Stimulated activated CD4-positive, alpha-beta T cell treated with anti-CD3 and anti-CD28 coated beads, Interleukin-4, amount 100 ng/mL, for 1 hour (primary cell): ENCODE measurements at regions not wholly inside any gene's neighbourhood (a gene's known extent, or its start where the extent isn't known, plus 50 kb on each side); places are given as distances from the start of the nearest gene placed in this dataset.

ENCODE experiments used
- DNase-seq: peaks from one replicate; pipeline ENCODE4 v3.0.0-alpha.2; 2020

DNA sequence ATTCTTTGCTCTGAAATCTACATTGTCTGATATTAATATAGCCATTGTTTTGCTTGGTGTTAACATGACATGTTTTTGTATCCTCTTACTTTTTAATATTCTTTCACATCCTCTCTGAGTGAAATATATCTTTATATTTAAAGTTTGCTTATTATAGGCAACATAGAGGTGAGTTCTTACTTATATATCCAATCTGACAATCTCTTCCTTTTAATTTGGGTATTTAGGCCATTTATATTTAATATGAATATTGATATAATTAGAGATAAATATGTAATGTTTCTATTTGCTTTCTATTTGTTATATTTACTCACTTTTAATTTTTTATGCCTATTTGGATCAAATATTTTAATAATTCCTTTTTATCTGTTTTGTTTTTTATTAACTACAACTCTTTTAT is 554.1 kb upstream of the SALL1 start:
- DNase-seq, result no peak

DNA sequence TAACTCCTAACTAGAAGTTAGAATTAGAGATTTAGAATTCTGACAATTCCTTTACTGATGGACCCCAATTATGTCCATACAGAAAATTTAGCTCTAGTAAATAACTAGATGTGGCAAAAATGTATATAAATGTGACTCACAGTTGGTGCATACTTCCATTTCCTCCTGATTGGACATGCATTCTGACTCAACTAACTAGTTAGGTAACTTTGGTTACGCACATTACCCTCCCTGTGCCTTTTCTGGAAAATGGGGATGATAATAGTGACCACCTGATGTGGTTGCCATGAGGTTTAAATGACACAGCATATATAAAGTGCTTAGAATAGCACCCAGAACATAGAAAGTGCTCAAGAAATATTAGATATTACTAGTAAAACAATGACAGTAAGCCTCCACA is 550.0 kb upstream of the SALL1 start:
- DNase-seq, result no peak

DNA sequence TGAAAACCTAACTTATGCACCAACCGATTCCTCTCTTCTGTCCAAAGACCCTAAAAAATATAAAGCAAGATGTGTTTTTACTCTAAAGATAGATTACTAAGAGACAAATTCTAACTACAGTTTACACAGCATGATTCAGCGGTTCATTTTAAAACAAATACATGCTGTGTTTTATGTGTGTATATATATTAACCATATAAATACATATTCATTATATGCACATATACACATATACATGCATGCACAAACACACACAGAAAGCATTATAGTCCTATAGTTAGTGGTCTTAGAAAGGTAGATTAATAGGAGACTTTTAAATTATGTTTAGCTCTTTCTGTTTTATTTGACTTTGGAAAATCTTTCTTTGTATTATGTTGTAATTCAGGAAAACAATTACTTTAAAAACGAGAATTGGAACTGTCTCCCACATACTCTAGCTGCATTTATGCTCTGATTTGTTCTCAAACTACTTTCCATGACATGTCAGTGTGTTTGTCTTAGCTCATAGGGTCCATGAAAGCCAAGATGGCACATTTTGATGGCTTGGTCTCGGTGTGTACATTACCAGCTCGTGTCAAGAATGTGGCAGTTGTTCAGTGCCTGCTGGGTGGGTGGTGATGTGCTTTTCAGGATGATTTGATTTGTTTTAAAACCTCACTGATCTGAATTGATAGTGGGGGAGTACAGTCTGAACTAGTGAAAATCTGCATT is 548.8 kb upstream of the SALL1 start:
- no peak for DNase-seq

DNA sequence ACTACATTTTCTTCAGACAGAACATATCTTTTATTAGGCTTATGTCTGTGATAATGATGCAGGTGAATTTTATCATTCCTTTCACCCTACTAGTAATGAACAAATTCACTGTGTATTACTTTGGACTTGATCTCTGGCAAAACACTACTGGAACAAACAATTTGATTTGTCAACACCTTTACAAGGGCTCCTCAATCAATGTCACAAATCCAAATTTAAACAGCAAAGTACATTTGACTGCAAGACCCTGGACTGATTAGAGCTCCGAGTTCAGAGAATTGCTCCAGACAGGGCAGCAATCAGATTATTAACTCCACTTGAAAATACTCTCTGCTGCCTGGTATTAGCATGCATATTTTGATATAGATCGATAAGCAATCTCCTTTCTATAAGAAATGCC is 547.6 kb upstream of the SALL1 start:
- DNase-seq, result no peak

DNA sequence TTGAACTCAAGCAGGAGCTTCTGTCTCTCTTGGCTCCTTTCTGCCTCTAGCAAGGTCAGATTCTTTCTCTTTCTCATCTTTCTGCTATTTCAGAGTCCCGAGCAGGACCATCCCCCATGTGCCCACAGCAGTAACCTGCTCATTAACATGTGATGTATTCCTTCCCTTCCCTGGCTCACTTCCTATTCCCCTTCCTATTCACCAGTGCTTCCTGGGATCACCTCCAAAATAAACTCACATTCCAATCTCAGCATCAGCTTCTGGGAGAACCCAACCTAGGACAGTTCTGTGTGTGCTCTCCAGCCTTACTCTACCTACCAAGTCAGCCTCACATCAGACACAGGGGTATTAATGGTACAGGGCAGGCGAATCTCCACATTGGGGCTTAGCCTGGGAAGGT is 546.4 kb upstream of the SALL1 start:
- no peak for DNase-seq

DNA sequence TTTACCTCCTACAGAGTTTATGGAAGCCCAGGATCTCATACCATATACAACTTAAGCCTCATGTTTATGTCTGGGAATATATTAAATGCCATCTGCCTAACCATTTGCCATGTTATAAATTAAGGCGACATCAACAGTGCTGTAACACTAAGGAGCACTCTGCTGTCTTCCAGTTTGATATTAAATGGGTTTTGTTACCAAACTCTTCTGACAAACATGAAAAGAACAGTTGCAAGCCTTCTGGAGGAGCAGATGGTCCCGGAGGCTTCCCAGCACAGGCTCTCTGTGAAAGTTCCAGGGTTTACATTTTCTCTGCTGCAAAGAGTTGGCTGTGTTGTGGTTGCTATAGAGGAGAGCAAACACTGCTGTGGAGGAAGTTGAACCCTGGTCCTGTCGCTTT is 545.3 kb upstream of the SALL1 start:
- no peak for DNase-seq

DNA sequence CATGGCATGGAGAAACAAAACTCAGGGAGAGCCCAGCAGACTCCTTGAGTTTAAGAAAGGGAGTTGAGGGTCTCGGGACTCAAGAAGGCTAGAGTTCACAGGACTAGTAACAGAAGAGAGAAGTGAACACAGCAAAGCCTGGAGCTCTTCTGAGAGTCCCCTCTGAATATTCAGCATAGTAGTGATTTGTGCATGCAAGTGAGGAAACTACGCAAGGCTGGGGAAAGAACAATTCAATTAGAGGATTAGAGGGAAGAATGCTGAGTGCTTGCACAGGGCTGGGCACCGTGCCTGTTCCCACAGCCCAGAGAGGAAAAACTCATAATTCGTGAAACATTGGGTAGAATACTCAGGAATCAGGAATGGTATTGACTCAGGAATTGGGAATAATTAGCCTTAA is 540.0 kb upstream of the SALL1 start:
- DNase-seq, result no peak

DNA sequence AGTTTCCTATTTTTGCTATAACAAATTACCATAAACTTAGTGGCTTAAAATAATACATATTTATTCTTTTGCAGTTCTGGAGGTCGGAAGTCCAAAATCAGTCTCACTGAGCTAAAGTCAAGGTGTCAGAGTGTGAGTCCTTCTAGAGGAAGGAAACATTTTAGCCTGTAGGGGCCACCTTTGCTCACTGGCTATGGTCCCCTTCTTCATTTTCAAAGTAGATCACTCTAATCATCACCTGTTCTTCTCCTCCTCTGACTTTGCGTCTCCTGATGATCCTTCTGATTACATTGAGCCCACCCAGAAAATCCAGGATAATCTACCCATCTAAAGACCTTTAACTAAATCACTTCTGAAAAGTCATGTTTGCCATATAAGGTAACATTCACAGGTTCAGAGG is 534.4 kb upstream of the SALL1 start:
- DNase-seq, result no peak

DNA sequence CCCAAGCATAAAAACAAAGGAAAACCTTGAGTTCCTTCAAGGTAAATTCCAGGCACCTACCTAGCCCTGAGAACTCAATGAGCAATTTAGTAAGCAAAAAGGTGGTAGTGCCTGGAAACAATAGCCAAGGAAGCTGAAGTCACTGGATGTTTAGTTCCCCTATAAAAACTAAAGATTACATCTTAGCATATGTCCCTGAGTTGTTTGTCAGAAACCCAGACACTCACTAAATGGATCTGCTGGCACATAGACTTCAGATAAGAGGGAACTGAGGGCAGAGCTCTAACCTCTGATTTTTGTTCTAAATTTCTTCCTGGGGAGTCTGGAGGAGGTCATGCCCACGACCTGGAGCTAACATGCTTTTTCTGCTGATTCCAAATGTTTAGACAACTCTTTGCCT is 532.8 kb upstream of the SALL1 start:
- no peak for DNase-seq

DNA sequence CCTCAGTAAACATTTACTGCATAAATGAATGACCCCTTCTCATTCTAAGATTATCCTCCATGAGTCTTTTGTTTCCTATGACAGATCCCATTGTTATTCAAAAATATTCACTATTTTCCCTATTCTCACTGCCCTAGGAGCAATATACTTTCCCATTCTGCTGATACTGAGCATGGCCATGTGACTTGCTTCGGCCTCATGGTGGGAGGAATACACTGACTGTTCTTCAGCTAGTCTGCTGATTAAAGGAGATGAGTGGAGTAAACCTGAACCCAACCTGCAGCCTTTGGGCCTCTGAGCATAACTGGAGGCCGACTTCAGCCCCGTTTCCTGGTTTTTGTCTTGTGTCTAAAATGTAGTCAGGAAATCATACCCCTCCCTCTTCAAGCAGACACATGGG is 531.8 kb upstream of the SALL1 start:
- DNase-seq, result no peak

DNA sequence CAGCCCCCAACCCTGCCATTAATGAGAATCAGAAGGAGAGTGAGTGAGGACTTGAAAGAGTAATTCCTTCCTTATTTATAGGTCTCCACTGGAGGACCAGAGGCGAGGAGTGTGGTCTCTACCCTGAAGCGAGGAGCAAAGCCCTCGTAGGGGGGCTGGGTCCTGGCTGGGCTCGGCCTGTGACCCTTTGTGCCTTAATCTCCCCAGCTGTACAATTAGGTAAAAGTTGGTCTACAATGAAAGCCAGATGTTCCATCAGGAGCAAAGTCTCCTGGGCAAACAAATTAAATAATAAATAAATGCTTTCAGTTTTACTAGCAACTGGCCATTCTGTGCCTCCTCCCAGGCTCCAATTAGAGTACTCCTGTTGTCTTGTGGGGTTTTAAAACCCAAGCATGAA is 523.5 kb upstream of the SALL1 start:
- no peak for DNase-seq

DNA sequence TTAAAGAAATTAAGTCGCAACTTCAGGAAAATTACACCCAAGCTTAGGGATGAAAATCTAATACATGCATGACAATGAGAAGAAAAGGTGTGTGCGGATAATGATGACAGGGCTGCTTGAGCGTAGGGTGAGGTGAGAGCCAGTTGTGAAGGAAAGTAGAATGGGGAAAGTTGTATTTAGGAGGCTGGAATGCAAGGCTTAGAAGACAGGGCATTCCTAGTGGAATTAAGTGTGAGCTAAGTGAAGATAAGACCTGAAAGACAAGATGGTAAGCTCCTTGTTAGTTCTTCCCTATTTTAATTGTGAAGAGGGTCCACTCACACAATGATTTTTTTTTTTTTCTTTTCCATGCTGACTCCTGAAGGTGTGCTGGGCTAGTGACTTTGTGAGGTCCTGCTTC is 519.5 kb upstream of the SALL1 start:
- no peak for DNase-seq

DNA sequence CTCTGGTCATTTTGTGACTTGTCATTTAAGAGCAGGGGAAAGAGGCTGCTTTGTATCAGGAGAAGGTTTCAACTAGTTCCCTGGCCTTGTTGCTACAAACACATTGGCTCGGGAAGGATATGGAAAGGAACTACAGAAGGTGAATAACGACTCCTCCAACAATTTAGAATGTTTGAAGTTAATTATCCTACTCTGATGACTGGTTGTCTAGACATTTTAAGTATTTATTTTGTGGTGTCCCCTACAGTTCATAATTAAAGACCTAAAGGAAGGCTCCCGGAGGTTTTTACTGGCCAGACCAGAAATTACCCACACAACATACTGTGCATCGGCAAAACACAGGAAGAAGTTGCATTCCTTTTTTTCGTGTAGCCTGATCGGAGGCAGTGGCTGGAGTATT is 515.8 kb upstream of the SALL1 start:
- DNase-seq, result no peak

DNA sequence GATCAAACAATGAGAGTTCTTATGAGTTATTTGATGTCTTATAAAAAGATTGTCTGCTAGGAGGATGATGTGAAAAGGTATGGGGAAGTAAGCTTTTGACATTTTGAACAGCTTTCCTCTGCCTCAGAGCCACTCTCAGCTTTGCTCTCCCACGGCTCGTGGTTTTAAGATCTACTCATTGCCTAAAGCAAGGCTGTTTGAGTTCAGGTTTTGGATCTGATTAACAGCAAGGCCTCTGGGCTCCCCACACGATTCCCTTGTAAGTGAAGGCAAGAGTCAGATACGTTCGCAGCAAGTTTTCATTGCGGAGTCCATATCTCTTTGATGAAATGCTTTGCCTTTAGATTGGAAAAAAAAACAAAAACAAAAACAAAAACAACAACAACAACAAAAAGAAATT is 515.0 kb upstream of the SALL1 start:
- DNase-seq, result no peak

DNA sequence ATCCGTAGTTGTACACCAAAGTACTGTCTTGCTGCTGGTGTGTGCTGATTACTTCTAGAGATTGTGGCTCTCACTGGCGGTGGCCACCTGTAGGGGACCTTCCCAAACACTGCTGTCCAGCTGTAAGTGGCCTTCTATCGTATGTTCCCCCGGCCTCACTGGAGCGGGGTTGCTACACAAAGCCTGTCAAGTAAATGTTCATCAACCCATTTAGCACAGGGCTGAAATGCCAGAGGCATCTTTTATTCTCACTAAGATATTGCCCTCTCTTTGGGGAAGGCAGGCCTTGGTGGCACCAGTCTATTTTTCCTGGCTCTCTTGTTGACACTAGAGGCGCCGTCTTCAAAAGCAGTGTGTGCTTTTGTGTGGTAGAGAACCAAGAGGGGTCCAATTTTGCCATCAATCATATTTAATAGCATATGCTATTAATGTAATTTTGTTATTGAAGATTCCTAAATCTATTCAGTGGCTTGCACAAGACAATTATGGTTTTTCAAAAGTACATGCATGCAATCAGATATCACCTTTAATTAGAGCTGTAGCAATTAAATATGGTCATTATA is 514.4 kb upstream of the SALL1 start:
- no peak for DNase-seq

DNA sequence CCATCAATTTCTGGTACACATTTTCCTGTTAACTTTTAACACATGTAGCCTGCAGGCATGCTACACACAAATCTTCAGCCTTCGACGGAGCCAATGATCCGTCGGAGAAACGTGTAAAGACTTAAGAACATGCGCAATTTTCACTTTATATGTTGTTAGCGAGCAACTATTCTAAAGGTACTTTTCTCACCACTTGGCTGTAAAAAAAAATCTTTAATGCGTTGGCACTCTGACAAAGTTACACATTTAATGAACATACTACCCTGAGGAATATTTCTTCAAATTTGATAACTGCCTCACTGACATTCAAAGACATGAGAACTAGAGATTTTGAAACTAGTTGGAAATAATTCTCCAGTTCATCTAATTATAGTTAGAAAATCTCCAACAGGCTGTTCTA is 507.5 kb upstream of the SALL1 start:
- no peak for DNase-seq

DNA sequence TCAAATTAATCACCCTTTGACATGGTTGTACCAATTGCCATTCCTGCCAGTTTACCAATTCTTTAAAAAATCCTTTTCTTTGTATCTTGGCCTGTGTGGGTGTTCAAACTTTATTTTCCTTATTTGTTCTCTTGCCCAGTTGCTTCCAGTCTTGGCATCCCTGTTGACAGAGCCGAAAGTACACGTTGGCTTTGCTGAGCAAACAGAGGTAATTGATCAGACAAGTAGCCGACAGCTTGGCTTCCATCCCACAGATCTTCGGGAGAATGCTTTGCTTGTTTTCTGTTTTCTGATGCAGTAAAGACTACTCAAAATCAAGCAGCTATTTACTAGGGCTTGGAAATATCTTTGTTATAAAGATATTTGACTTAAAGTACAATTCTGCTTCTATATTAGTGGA is 506.8 kb upstream of the SALL1 start:
- no peak for DNase-seq

DNA sequence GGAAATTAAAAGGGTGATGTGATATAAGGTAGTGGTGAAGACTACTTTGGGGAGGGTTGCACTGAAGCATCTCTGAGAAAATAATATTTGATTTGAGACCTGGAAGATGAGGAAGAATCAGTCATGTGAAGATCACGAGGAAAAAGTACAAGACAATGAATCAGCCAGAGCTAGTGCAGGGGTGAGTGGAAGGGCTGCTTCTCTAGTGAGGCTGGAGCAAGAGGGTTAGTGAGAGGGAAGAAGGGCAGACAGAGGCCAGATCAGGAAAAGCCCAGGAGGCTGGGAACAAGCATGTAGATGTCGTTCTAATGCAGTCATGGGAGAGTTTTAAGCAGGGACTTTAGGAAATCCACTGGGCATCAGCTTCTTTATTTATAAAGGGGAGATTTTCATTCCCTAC is 504.2 kb upstream of the SALL1 start:
- no peak for DNase-seq

DNA sequence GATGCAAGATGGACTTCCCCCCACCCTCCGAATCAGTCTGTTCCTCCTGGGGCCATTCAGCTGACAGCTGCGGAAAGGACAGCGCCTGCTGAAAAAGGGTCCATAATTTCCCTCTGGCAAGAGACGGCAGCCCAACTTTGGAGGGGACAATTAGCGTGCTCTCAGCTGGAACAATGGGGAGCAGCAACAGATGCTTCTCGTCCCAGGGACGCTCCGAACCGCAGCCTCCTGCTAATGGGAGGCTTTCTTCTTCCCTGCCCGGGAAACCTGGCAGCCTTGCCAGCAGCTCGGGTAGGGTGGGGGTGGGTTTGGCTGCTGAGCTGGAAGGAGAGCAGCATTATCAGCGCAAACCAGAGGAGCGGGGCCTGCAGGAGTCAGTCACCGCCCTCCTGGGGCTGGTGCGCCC is 500.0 kb upstream of the SALL1 start:
- DNase-seq, result no peak

DNA sequence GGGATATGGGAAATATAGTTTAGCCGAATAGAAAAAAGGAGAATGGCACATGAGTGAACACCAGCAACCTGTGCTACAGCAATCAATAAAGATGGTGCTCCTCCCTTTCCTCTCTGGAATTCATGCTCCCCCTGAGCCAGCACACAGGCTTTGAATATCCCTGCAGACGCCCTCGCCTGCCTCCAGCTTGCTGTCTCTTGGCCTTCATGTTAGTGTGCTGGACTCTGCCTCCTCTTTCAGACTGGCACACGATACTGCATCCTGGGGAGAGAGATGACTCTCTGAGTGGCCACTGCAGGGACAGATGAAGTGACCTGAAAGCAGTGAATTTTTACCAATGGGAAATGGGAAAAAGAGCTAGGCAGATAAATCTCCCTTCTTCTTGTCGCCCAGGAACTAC is 498.6 kb upstream of the SALL1 start:
- no peak for DNase-seq

DNA sequence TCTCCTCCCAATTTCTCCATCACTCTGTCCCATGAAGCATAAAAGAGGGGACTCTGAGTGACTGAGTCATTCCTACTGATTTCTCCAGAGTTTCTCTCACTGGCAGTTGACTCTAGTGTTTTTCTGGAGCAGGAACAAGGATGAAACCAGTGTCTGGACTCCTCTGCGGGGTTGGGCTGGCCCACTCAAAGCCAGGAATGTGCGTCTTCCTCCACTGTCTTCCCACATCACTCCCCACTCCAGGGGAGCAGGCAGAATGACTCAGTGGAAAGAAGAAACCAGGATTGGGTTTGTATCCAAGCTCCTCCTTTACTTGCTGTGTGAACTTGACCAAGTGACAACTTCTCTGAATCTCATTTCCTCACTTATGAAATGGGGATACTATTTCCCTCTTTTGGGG is 497.5 kb upstream of the SALL1 start:
- no peak for DNase-seq

DNA sequence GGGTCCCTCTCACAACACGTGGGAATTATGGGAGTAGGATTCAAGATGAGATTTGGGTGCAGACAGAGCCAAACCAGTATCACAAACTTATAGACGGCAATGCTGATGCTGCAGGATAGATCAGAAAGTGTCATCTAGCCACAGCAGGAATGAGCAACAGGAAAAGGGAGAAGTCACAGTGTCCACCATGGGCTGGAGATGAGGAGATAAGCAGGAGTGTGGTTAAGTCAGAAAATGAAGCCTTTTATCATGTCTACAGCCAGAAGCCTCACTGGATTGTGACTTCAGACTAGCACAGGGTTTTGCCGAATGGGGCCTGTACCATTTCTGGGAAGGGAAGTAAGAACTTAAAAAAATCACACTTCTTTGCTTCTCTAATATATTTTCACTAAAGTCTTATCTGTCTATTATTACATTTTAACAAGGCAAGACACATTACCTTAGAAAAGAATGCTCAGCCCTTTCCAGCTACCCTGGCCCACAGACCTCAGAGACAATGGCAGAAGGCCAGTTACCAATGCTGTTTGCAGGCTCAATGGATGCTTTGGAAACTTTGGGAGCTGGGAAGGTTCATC is 490.2 kb upstream of the SALL1 start:
- DNase-seq, result no peak

DNA sequence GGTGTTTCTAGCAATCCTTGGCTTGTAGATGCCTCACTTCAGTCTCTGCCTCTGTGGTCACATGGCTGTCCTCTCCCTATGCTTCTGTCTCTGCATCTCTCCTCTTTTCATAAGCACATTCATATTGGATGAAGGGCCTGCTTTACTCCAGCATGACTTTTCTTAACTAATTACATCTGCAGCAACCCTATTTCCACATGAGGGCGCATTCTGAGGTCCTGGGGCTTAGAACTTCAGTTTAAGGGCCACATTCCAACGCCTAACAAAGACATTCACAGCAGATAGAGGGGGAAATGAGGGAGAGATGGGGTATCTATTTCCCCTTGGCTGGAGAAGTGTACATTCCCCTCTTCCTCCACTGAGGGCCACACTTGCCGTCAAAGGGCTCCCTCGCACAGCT is 489.1 kb upstream of the SALL1 start:
- no peak for DNase-seq

DNA sequence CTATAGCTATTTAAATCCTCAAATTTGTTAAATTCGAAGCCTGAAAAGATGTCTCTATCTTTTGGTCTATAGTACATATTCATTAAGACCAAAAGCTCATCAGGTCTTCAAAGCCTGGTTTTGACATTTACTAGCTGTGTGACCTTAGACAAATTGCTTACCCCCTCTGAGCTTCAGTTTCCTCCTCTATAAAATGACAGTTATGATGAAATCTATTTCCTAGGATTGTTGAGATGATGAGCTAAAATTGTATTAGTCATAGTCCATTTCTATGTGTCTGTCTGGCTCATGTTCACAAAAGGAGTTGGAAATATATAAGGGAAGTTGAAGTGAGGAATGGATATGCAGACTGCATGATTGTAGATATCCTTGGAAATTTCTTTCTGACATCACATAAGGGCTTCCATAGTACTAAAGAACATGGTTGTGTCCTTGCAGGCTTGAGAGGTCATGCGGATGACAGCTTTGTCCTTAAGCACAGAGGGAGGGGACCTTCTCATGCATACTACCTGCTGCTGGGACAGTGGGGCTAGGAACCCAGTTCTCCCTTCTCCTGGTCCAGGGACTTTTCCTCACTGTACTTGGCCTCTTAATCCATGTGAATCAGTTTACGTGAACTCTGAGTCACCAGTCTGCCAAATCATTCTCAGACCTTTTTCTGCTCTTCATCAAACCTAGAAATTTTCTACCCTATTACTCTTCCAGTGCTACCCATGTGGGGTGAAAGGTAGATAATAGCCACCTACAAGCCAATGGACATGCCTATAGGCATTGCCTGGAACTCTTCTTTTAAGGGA is 487.5 kb upstream of the SALL1 start:
- no peak for DNase-seq
